CD4-positive, alpha-beta T cell treated with Interleukin-17A for 4 hours (primary cell): ENCODE measurements at regions not wholly inside any gene's neighbourhood (a gene's known extent, or its start where the extent isn't known, plus 50 kb on each side); places are given as distances from the start of the nearest gene placed in this dataset.
"Not testable (repeated sequence)": the region's sequence is repeated elsewhere in the genome, so short reads cannot be mapped to it uniquely, and the experiment has no call there.

Source experiments
- DNase-seq: peaks from one replicate; pipeline ENCODE4 v3.0.0-alpha.2; 2020; ENCODE audit warnings: mixed read lengths

GRCh38 chr17:70661342-70662222 lies 492.2 kb downstream of the KCNJ2 start:
- DNase-seq: no peak

DNA sequence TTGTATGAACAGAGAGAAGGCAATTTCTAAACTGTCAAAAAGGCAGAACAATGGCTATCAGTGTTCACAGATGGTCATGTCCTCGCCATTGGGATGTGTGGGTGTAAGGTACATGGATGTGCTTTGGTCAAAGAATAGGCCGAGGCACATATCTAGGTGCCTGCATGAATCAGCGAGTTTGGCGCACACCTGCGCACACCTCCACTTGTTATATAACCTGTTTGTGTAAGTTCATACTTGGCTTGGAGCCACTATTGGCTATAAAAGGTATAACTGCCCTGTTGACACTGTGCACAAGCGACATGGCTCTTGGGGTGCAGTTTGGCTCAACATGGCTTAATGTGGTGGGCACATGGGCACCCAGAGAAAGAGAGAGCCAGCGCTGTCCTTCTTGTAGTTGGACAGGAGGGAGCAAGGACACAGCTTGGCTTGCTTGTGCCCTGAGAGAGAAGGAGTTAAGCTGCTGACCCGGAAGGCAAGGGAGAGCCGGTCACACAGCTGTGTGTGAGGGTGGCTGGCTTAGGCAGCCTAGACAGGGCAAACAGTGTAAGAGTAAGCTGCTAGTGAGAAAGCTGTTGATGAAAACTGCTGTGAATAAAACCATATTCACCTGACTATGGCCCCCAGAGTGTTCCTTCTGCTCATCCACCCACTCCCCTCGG lies 499.1 kb downstream of the KCNJ2 start:
- no peak for DNase-seq

DNA sequence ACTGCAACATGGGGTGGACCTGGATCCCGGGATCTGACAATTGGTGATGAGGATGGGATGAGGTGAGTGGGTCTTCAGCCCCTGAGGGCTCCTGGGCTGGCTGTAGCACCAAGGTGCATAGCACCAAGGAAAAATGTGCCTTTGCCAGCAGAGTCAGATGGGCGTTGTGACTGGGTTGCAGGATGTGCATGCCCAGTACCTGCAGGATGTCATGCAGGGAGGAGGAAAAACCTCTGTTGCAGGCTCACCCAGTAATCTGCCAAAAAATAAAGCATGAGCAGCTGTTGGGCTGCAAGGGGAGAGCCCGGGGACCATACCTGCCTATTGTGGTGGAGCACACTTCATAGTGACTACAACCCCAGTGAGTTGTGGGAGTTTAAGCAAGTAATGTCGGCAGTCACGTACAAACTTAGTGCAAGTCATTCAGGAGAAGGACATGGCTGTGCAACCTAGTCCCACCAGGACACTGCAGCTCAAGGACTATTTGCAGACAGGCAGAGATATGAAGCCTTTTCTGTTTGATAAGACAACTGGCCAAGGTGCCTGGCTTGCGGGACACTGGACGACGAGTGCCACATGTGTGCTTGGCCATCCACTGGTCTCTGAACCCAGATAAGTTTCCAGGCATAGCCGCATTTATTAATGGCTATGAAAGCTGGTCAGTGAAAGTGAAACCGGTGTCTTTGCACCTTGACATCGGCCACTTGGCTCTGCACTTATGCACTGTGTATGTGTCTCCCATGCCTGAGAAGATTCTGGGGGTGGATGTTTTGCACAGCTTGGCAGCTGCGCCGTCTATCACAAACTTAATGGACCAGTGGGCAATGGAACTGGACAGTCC lies 499.8 kb downstream of the KCNJ2 start:
- DNase-seq: no peak

DNA sequence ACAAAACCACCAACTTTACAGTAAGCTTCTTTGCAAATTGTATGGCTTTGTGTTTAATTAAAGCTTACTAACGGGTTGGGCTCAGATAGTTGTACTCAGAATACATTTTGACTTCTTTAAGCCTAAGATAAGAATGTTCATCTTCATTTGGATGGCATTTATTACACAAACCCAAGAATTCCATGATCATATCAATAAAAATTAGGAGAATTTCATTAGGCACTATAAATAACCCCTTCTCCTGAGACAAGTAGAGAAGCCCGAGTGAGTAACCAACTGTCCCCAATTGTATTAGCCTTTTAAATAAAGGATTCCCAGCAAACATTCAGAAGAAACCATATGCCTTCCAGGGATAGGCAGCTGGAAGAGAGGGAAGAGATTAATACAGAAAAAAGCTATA lies 504.7 kb downstream of the KCNJ2 start:
- no peak for DNase-seq

DNA sequence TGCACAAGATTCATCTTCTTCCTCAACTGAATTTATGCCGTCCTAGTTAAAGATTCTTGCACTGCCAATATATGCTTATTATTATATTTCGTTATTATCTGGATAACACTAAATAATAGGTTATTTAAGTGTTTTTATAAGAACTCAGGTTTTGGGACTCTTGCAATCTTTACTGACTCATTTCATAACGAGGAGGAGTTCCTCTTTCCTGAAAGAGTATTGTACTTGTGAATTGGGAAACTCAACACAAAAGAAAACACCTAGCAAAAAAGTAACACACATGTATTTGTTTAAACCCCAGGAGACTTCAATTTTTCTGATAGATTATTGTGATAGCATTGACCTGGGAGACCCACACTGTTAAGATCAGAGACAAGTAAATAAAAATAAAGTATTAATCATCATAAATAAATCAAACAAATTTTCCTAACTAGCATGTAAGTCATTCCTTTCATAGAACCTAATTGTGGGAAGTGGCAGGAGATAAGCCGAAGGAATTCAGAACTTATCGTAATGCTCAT lies 505.8 kb downstream of the KCNJ2 start:
- no peak for DNase-seq

GRCh38 chr17:70677783-70678647 lies 508.7 kb downstream of the KCNJ2 start:
- no peak for DNase-seq

DNA sequence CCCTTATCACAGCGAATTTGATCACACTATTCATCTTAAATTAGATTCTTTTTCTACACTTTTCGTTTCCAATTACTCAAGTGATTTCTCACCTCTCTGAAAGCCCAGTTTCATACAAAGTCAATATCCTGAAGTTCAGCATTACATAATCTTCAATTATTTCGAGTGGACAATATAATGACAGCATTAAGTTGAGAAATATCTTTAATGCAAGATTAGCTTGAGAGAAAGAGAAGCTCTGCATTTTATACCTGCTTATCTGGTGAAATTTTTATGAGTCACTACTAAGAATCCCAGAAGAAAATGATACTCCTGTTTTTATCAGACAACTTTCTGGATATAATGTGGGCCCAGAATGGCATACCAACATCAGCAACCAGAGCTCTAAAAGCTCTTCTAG lies 509.6 kb downstream of the KCNJ2 start:
- no peak for DNase-seq

GRCh38 chr17:70683936-70684335 lies 514.6 kb downstream of the KCNJ2 start:
- no peak for DNase-seq

GRCh38 chr17:70687421-70687820 lies 518.1 kb downstream of the KCNJ2 start:
- DNase-seq: no peak

GRCh38 chr17:70691150-70691549 lies 521.8 kb downstream of the KCNJ2 start:
- no peak for DNase-seq

GRCh38 chr17:70699408-70699807 lies 530.1 kb downstream of the KCNJ2 start:
- DNase-seq: no peak

DNA sequence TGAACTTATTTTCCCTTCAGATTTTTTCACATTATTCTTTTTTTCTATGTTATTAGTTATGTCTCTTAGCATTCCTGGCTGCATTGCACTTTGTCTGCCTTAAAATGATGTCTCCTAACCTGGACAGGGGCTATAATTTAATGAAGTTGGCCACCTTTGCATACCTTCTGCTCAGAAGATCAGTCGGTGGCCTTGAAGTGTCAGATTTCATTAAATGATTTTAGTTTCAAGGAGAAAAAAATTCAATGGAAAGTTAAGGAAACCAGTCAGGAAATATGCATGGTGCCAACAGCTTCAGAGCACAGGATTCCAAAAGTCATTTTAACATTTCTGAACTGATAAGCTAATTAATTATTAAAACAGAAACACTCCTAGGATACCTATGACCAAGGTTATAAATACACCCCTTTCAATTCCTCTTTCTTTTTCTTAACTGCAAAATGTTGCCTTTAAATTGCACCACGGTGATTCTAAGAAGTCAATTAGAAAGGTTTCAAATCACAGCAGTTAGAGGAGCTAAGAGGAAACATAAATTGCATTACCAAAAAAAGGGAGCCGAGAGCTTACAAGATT lies 533.4 kb downstream of the KCNJ2 start:
- DNase-seq: no peak

DNA sequence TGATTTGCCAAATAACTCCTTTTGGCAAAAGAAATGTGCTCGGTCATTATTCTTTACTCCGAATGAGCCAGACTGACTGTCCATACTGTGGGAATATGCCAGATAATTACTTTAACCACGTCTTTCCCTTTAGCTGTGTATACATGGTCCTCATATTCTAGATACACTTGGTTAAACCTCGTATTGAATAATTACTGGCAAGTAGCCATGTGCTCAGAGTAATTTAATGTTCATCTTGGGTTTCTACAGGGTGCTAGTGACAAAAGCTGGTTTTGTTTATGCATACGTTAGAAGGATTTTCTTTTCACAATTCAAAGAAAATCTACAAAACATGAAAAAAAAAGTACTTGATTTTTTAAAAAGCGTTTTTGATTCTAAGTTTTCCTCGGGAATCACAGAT lies 540.3 kb downstream of the KCNJ2 start:
- no peak for DNase-seq

DNA sequence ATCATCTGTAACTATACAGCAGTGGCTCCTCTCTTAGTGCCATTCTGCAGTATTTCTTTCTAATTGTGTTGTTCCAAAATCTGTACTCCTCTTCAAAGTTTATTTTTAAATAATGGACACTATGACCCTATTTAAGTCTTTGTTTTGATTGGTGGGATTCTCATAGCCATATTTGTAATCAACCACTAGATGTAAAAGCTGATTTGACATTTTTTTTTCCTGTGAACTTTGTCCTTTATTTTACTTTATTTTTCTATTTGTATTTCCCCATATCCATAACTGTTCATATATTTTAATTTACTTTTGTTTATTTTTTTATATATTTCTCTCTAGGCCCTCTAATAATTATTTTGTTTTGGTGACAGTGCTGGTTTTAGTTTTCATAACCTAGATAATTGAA lies 544.4 kb downstream of the KCNJ2 start:
- no peak for DNase-seq

GRCh38 chr17:70716551-70716950 lies 547.2 kb downstream of the KCNJ2 start:
- DNase-seq: no peak

- DNase-seq: no peak
Measured at GRCh38 chr17:70717042-70717441, 547.7 kb downstream of the KCNJ2 start.

GRCh38 chr17:70736375-70736957 lies 567.1 kb downstream of the KCNJ2 start:
- DNase-seq: no peak

DNA sequence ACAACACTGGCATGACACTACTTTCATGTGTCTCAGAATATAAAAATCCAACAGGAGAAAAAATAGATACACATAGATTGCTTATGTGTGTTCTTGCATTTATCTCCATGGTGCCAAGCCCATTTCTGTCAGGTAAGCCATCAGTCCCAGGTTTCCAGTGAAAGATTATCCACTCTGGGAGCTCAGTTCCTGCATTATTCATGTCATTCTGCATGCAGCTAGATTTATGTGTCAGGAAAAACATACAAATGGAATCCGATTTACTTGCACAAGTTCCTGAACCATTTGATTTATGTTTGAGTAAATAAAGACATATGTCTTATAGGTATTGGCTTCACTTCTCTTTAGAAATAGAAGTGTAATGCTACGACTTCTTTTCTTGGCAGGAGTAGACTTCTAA lies 569.7 kb downstream of the KCNJ2 start:
- DNase-seq: no peak

GRCh38 chr17:70746574-70746973 lies 577.2 kb downstream of the KCNJ2 start:
- not testable (repeated sequence) for DNase-seq

GRCh38 chr17:70750983-70751382 lies 581.7 kb downstream of the KCNJ2 start:
- DNase-seq: no peak

DNA sequence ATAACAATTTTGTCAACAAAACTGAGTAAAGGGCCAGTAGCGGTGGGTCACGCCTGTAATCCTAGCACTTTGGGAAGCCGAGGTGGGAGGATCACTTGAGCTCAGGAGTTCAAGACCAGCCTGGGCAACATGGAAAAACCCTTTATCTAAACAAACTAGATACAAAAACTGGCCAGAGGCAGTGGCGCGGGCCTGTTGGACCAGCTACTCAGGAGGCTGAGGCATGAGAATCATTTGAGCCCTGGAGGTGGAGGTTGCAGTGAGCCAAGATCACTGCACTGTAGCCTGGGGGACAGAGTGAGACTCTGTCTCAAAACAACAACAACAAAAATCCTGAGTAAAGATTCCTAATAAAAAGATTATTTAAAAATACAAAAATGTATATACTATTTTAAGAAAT lies 583.1 kb downstream of the KCNJ2 start:
- not testable (repeated sequence) for DNase-seq
